Inflammatory macrophage (primary cell): ENCODE measurements at regions not wholly inside any gene's neighbourhood (a gene's known extent, or its start where the extent isn't known, plus 50 kb on each side); places are given as distances from the start of the nearest gene placed in this dataset.

ENCODE experiments used
- DNase-seq, 2 donors: peaks; one replicate each; pipeline ENCODE4 v3.0.0-alpha.2; 2020 to 2022

- DNase-seq, result peak in 1 of 2 donors; percentile 11
These were observed 255.7 kb upstream of the FMN2 start for GRCh38 chr1:239835946-239836440.

GRCh38 chr1:239840336-239840735, 251.3 kb upstream of the FMN2 start:
- no peak for DNase-seq

GRCh38 chr1:239840790-239841189, 250.9 kb upstream of the FMN2 start:
- peak; percentile 77 to 85 for DNase-seq

GRCh38 chr1:239841631-239842030, 250.1 kb upstream of the FMN2 start:
- peak; percentile 60 to 71 for DNase-seq

GRCh38 chr1:239843541-239843940, 248.1 kb upstream of the FMN2 start:
- no peak for DNase-seq

- no peak for DNase-seq
These were observed 246.8 kb upstream of the FMN2 start for GRCh38 chr1:239844833-239845232.

- no peak for DNase-seq
These were observed 236.8 kb upstream of the FMN2 start for GRCh38 chr1:239854922-239855321.

- DNase-seq, result no peak
These were observed 235.6 kb upstream of the FMN2 start for GRCh38 chr1:239856067-239856466.

- DNase-seq, result no peak
These were observed 234.8 kb upstream of the FMN2 start for GRCh38 chr1:239856924-239857323.

GRCh38 chr1:239858057-239858456, 233.6 kb upstream of the FMN2 start:
- DNase-seq, result peak; percentile 66 to 76

- no peak for DNase-seq
These were observed 233.2 kb upstream of the FMN2 start for GRCh38 chr1:239858529-239858928.

- peak; percentile 76 to 95 for DNase-seq
These were observed 229.7 kb upstream of the FMN2 start for GRCh38 chr1:239861985-239862384.

GRCh38 chr1:239868058-239868832, 223.4 kb upstream of the FMN2 start:
- no peak for DNase-seq

GRCh38 chr1:239870194-239870593, 221.5 kb upstream of the FMN2 start:
- DNase-seq, result no peak

GRCh38 chr1:239872626-239873025, 219.1 kb upstream of the FMN2 start:
- DNase-seq, result no peak

GRCh38 chr1:239874831-239875230, 216.9 kb upstream of the FMN2 start:
- DNase-seq, result no peak

GRCh38 chr1:239879321-239880170, 212.1 kb upstream of the FMN2 start:
- no peak for DNase-seq

GRCh38 chr1:239882967-239883366, 208.7 kb upstream of the FMN2 start:
- DNase-seq, result no peak

GRCh38 chr1:239884796-239885195, 206.9 kb upstream of the FMN2 start:
- DNase-seq, result no peak

- DNase-seq, result no peak
These were observed 205.4 kb upstream of the FMN2 start for GRCh38 chr1:239886266-239886665.

GRCh38 chr1:239888639-239889038, 203.0 kb upstream of the FMN2 start:
- DNase-seq, result no peak

- no peak for DNase-seq
These were observed 199.9 kb upstream of the FMN2 start for GRCh38 chr1:239891621-239892358.

- DNase-seq, result no peak
These were observed 199.1 kb upstream of the FMN2 start for GRCh38 chr1:239892602-239893001.
